Thoracic aorta (tissue), 2 donors: ENCODE measurements at regions not wholly inside any gene's neighbourhood (a gene's known extent, or its start where the extent isn't known, plus 50 kb on each side); places are given as distances from the start of the nearest gene placed in this dataset.

Experiments used
- ATAC-seq: fragments of 150-250 bp; one replicate; pipeline ENCODE4 v1.8.0; 2017; ENCODE audit warnings: low read depth; ENCODE audit not compliant: insufficient number of reproducible peaks, low FRiP score
- DNase-seq: peaks from one replicate; pipeline ENCODE4 v3.0.0-alpha.2; 2020; ENCODE audit warnings: low spot score
- H3K27ac ChIP-seq, 2 donors: fragments of 200-600 bp; sonication (generic); 1 replicate in 1 of 2; 2 replicates in 1 of 2; pipeline ENCODE4 v1.5.1; 2016; ENCODE audit warnings: mild to moderate bottlenecking in 2 of 2, moderate library complexity in 2 of 2
- H3K27me3 ChIP-seq: fragments of 200-600 bp; sonication (generic); replicated peaks from 2 replicates; pipeline ENCODE4 v1.6.0; 2016; ENCODE audit warnings: mild to moderate bottlenecking; ENCODE audit not compliant: insufficient read depth
- H3K36me3 ChIP-seq: fragments of 200-600 bp; sonication (generic); one replicate; pipeline ENCODE4 v1.5.1; 2016
- H3K4me1 ChIP-seq, 2 donors: fragments of 200-600 bp; sonication (generic); 1 replicate in 1 of 2; 2 replicates in 1 of 2; pipeline versions ENCODE4 v1.5.1 to v1.6.0; 2016; ENCODE audit warnings: low read depth in 2 of 2, mild to moderate bottlenecking in 1 of 2; ENCODE audit not compliant: control insufficient read depth in 1 of 2
- H3K4me3 ChIP-seq: fragments of 200-600 bp; sonication (generic); 2 replicates; pipeline ENCODE4 v1.5.1; 2016; ENCODE audit warnings: mild to moderate bottlenecking
- H3K9me3 ChIP-seq: fragments of 200-600 bp; sonication (generic); 2 replicates; pipeline ENCODE4 v1.5.1; 2016
- TF ChIP-seq, protein P1 (sequence below): fragments of 200-600 bp; sonication (generic); IDR thresholded peaks from one replicate; pipeline ENCODE4 v1.5.1; 2019; ENCODE audit warnings: antibody characterized with exemption

DNA sequence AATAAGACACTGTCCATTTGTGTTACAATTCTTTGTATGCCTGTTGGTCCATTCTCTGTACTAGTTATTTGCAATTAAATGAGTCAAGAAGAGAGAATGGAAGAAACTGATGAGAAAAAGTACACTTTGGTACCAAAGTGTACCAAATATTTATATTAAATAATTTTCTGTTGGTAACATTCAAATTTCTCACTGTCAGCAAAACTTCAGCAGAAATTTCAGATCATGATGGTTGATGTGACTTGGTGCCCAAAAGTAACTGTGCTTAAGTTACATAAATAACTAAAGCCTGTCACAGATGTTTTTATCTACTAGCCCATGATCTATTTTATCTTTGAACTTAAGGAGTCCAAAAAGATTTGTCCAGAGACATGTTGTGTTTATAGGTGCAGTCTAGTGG lies 274.4 kb upstream of the CXADR start:
- Histone ChIP-seq H3K4me3 (no peak overlapping the region), H3K9me3 (no peaks in the 10 kb centered on the region), H3K36me3 (no peaks in the 10 kb centered on the region), H3K27ac (no peak overlapping the region), H3K27me3 (no peaks in the 10 kb centered on the region), H3K4me1 (no peaks in the 10 kb centered on the region)
- TF ChIP-seq, protein P1, sequence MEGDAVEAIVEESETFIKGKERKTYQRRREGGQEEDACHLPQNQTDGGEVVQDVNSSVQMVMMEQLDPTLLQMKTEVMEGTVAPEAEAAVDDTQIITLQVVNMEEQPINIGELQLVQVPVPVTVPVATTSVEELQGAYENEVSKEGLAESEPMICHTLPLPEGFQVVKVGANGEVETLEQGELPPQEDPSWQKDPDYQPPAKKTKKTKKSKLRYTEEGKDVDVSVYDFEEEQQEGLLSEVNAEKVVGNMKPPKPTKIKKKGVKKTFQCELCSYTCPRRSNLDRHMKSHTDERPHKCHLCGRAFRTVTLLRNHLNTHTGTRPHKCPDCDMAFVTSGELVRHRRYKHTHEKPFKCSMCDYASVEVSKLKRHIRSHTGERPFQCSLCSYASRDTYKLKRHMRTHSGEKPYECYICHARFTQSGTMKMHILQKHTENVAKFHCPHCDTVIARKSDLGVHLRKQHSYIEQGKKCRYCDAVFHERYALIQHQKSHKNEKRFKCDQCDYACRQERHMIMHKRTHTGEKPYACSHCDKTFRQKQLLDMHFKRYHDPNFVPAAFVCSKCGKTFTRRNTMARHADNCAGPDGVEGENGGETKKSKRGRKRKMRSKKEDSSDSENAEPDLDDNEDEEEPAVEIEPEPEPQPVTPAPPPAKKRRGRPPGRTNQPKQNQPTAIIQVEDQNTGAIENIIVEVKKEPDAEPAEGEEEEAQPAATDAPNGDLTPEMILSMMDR: no peak
- ATAC-seq (no peak), DNase-seq (no peak)

DNA sequence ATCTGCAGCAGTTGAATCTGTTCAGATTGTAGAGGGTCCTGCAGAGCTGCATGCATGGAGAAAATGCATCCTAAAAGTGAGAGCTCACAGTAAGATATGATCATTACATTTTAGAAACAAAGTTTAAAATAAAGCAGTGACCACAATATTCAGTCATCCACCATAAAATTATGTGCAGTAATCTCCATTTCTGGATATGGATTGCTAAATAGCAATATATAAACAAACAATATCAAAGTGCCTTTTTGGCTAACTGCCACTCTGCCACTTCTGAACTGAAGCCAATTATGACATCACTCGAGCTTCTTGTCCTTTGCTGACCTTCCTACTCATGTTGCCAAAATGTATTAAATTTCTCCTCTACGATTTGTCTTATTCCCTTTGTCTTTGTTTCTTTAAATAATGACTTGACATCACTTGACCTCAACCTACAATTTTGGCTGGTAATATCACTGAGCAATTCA lies 262.0 kb upstream of the CXADR start:
- TF ChIP-seq, protein P1: no peak
- no peaks in the 10 kb centered on the region for H3K36me3 ChIP-seq
- H3K4me3 ChIP-seq: no peak overlapping the region
- ATAC-seq (no peak), DNase-seq (no peak)
- H3K27me3 ChIP-seq: no peaks in the 10 kb centered on the region
- H3K27ac ChIP-seq: no peak overlapping the region
- H3K4me1 ChIP-seq: no peaks in the 10 kb centered on the region
- no peaks in the 10 kb centered on the region for H3K9me3 ChIP-seq

DNA sequence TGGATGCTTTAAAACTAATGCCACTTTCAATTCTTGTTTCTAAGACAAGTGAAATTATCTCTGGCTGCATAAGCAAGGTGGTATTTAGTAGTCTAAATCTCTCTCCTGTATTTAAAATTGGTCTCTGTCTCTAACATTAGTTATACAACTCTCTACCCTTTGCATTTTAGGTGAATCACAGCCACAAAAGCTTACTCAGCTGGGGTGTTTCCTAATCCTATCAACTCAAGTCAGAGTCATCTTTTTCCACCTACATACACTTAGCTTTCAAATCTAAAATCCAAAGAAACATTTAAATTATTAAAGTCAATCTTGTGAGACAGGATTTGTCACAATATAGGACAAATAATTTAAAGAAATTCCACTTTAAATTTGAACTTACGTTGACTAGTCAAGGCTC lies 255.1 kb upstream of the CXADR start:
- Histone ChIP-seq H3K27ac (no peak overlapping the region), H3K27me3 (no peaks in the 10 kb centered on the region), H3K9me3 (no peaks in the 10 kb centered on the region), H3K4me3 (no peak overlapping the region), H3K36me3 (no peaks in the 10 kb centered on the region), H3K4me1 (no peaks in the 10 kb centered on the region)
- ATAC-seq (no peak), DNase-seq (no peak)
- TF ChIP-seq, protein P1: no peak

DNA sequence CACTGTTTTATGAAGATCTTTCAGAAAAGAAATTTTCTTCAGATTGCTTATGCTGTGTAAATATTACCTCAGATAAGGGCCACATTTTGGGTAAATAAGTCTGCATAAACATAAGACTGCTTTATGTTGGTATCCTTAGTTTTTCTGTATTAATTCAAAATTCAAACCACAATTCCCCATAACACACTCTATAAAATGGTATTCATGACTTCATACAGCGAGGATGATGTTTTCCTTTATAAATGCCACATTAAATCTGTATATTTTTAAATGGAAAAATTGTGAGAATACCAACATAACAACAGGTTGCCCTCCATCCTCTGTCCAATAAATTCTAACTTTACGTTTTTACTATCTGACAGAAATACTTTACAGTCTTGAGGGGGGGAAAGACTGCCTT lies 248.7 kb upstream of the CXADR start:
- Histone ChIP-seq H3K4me3 (no peak overlapping the region), H3K9me3 (no peaks in the 10 kb centered on the region), H3K36me3 (no peaks in the 10 kb centered on the region), H3K27ac (no peak overlapping the region), H3K27me3 (no peaks in the 10 kb centered on the region), H3K4me1 (peaks cover 0 to 7% of the 10 kb centered on the region in 2 donors)
- ATAC-seq (no peak), DNase-seq (no peak)
- TF ChIP-seq, protein P1: no peak

DNA sequence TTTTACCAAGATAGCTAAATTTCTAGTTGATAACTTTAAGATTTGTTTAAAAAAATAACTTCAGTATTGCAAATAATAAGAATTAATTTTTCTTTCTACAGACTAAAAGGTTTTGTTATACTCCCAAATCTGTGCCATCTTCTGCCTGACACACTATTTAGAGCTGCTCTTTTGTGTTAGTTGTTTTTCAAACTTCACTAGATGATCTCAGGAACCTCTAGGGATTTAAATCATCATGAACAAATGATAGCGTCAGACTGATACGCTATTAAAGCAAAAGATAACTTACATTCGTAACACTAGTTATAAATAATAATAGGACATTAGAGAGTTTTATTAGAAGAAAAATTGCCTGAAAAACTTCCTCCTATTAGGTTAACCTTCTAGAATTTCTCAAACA lies 243.1 kb upstream of the CXADR start:
- TF ChIP-seq, protein P1: no peak
- no peaks in the 10 kb centered on the region for H3K27me3 ChIP-seq
- ATAC-seq (no peak), DNase-seq (no peak)
- no peak overlapping the region for H3K27ac ChIP-seq
- H3K4me3 ChIP-seq: no peak overlapping the region
- no peaks in the 10 kb centered on the region for H3K36me3 ChIP-seq
- no peaks in the 10 kb centered on the region for H3K9me3 ChIP-seq
- H3K4me1 ChIP-seq: no peaks in the 10 kb centered on the region
